Mesendoderm (in vitro differentiated cells): ENCODE measurements at regions not wholly inside any gene's neighbourhood (a gene's known extent, or its start where the extent isn't known, plus 50 kb on each side); places are given as distances from the start of the nearest gene placed in this dataset.

ENCODE experiments used
- DNase-seq: peaks from one replicate; pipeline ENCODE4 v3.0.0; 2013
- H2AK5ac ChIP-seq: 2 replicates; pipeline ENCODE4 v1.6.1; 2013; ENCODE audit warnings: low read length, inconsistent platforms
- H2BK120ac ChIP-seq: 2 replicates; pipeline ENCODE4 v1.6.1; 2013; ENCODE audit warnings: low read depth, mild to moderate bottlenecking, low read length, moderate library complexity, mixed read lengths
- H2BK15ac ChIP-seq: replicated peaks from 2 replicates; pipeline ENCODE4 v1.6.1; 2013; ENCODE audit warnings: low read depth, mild to moderate bottlenecking, moderate library complexity
- H2BK5ac ChIP-seq: 2 replicates; pipeline ENCODE4 v1.6.1; 2013; ENCODE audit warnings: low read length, inconsistent platforms
- H3K18ac ChIP-seq: 2 replicates; pipeline ENCODE4 v1.6.1; 2013; ENCODE audit warnings: mild to moderate bottlenecking, low read length, mixed read lengths
- H3K23ac ChIP-seq: one replicate; pipeline ENCODE4 v1.6.1; 2013; ENCODE audit warnings: low read length
- H3K27ac ChIP-seq: 2 replicates; pipeline ENCODE4 v1.5.1; 2013; ENCODE audit warnings: low read depth, mild to moderate bottlenecking, inconsistent platforms, low read length, moderate library complexity
- H3K27me3 ChIP-seq: 2 replicates; pipeline ENCODE4 v1.6.1; 2013; ENCODE audit warnings: low read length, control low read depth, mild to moderate bottlenecking, inconsistent platforms; ENCODE audit not compliant: insufficient read depth, poor library complexity
- H3K36me3 ChIP-seq: 2 replicates; pipeline ENCODE4 v1.6.1; 2013; ENCODE audit warnings: low read length, inconsistent platforms; ENCODE audit not compliant: control insufficient read depth, insufficient read depth
- H3K4ac ChIP-seq: one replicate; pipeline ENCODE4 v1.6.1; 2013; ENCODE audit warnings: low read depth, mild to moderate bottlenecking, low read length, moderate library complexity
- H3K4me1 ChIP-seq: 2 replicates; pipeline ENCODE4 v1.6.1; 2013; ENCODE audit warnings: low read depth, low read length, inconsistent platforms; ENCODE audit not compliant: control insufficient read depth
- H3K4me2 ChIP-seq: 2 replicates; pipeline ENCODE4 v1.6.1; 2013; ENCODE audit warnings: low read length
- H3K4me3 ChIP-seq: 2 replicates; pipeline ENCODE4 v1.5.1; 2013; ENCODE audit warnings: mild to moderate bottlenecking, low read length
- H3K56ac ChIP-seq: one replicate; pipeline ENCODE4 v1.6.1; 2013; ENCODE audit warnings: low read length
- H3K79me1 ChIP-seq: 2 replicates; pipeline ENCODE4 v1.6.1; 2013; ENCODE audit warnings: low read length, inconsistent platforms
- H3K79me2 ChIP-seq: 2 replicates; pipeline ENCODE4 v1.6.1; 2013; ENCODE audit warnings: mild to moderate bottlenecking, low read length; ENCODE audit not compliant: control insufficient read depth, insufficient read depth
- H3K9ac ChIP-seq: 2 replicates; pipeline ENCODE4 v1.6.1; 2013; ENCODE audit warnings: low read length, inconsistent platforms
- H4K5ac ChIP-seq: one replicate; pipeline ENCODE4 v1.6.1; 2013; ENCODE audit warnings: low read length
- H4K8ac ChIP-seq: one replicate; pipeline ENCODE4 v1.6.1; 2013; ENCODE audit warnings: low read depth, mild to moderate bottlenecking, control low read depth, low read length, moderate library complexity
- WGBS: extraction: QIAGEN DNeasy Blood & Tissue Kit; methylation state at CpG from one replicate; pipeline ENCODE4 v1.1.7; 2013; ENCODE audit warnings: low lambda C conversion rate, missing lambda C conversion rate; ENCODE audit not compliant: insufficient coverage; ENCODE audit errors: extremely low coverage; 5-methylcytosine and 5-hydroxymethylcytosine counted together

DNA sequence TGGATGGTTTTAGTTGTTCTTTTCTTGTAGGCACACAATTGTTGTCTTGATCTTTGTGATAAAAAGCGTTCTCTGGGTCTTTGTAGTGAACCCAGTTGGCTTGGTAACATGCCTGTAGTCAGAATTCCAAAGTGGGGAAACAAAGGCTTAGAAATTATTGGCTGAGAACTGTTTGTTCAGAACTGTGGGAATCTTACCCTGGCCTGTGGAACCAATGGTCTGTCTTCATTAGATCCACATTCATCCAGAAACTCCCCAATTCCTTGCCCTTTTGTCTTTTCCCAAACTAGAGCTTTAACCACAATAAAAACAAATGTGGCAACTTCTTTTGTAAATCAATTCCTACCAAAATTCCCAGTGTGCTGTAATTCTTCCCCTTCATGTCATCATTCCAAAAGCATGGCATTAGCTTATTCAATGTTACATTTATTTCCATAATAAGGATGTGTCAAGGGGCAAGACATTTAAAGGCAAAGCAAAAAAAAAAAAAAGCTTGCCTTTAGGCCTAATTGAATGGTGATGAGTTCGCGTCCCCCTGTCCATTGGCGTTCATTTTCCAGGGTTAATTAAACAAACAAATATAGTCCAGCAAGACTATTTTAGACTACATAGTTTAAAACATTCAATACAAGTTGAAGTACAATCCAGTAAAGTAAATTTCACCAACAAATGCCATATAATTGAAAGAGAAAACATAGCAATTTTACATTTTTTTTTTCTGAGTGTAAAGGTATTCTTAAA is 249.8 kb upstream of the ZNF608 start:
- H3K18ac ChIP-seq, result peak overlapping the region; percentile 84
- no peak overlapping the region for H2BK5ac ChIP-seq
- peak overlapping the region; percentile 85 for H2BK15ac ChIP-seq
- H3K4me1 ChIP-seq, result peaks cover 4% of the 10 kb centered on the region
- peak; percentile 55 for DNase-seq
- H3K56ac ChIP-seq, result no peak overlapping the region
- H2AK5ac ChIP-seq, result no peak overlapping the region
- H3K23ac ChIP-seq, result no peak overlapping the region
- no peaks in the 10 kb centered on the region for H3K36me3 ChIP-seq
- no peaks in the 10 kb centered on the region for H3K79me1 ChIP-seq
- H3K4me2 ChIP-seq, result no peak overlapping the region
- no peak overlapping the region for H3K27ac ChIP-seq
- no peak overlapping the region for H3K4ac ChIP-seq
- WGBS, result no CpG with 5 or more reads among the region's 4 CpGs
- no peak overlapping the region for H4K5ac ChIP-seq
- H3K27me3 ChIP-seq, result no peaks in the 10 kb centered on the region
- no peak overlapping the region for H4K8ac ChIP-seq
- H2BK120ac ChIP-seq, result peak overlapping the region; percentile 61
- no peak overlapping the region for H3K9ac ChIP-seq
- no peak overlapping the region for H3K4me3 ChIP-seq
- no peaks in the 10 kb centered on the region for H3K79me2 ChIP-seq

DNA sequence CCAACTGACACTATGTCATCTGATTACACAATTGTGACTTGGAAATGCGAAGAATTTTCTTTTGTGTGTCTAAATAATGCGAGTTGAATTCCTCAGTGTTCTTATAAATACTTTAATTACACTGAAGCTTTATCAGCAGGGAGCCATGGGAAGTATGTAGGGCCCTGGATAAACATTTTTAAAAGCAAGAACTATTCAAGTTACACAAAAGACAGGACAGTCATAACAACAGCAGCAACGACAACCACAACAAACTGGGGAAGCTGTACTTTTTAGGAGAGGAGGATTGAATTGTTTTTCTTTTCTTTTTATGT is 250.3 kb upstream of the ZNF608 start:
- peak overlapping the region; percentile 62 for H3K27ac ChIP-seq
- no peak overlapping the region for H3K23ac ChIP-seq
- no peaks in the 10 kb centered on the region for H3K79me1 ChIP-seq
- no peak overlapping the region for H4K8ac ChIP-seq
- no peak overlapping the region for H2BK15ac ChIP-seq
- H3K4me1 ChIP-seq, result peaks cover 4% of the 10 kb centered on the region
- H4K5ac ChIP-seq, result no peak overlapping the region
- WGBS, result no CpG with 5 or more reads among the region's 3 CpGs
- peak overlapping the region; percentile 11 for H2BK5ac ChIP-seq
- H2BK120ac ChIP-seq, result no peak overlapping the region
- H3K79me2 ChIP-seq, result no peaks in the 10 kb centered on the region
- no peaks in the 10 kb centered on the region for H3K27me3 ChIP-seq
- no peak overlapping the region for H3K56ac ChIP-seq
- peak; percentile 80 for DNase-seq
- H3K18ac ChIP-seq, result no peak overlapping the region
- H3K4me2 ChIP-seq, result no peak overlapping the region
- H3K36me3 ChIP-seq, result no peaks in the 10 kb centered on the region
- H2AK5ac ChIP-seq, result no peak overlapping the region
- H3K9ac ChIP-seq, result no peak overlapping the region
- H3K4me3 ChIP-seq, result no peak overlapping the region
- H3K4ac ChIP-seq, result no peak overlapping the region

DNA sequence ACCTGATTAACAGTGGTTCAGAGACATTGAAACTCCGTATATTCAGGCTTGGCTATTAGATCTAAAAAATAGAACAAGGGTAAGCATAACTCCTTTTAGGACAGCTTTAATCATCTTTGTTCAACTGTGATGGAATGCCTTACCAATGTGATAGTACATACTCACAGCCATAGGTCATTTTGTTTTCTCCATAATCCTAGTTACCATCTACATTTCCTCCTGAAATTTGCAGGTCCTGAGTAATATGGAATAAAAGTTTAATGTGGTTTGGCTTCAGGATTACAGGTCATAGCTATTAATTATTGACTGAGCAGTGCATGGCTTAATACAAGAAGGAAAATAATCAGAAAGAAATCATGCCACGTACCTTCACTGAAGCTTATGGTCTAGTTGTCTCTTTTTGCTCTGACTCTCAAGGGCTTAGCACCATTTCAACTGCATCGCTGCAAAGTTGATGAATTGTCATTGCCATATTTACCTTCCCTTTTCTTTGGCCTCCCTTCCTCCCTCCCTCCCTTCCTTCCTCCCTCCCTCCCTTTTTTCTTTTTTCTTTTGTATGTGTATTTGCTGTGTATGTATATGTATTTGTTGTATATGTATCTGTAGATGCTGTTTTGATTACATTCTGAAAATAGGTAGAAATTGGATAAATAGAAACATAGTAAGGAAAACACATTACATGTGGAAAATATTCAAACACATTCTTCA is 250.9 kb upstream of the ZNF608 start:
- Histone ChIP-seq H3K4me2 (no peak overlapping the region), H3K27ac (no peak overlapping the region), H3K9ac (no peak overlapping the region), H3K56ac (no peak overlapping the region), H3K23ac (no peak overlapping the region), H3K4me3 (no peak overlapping the region), H3K4me1 (peaks cover 4% of the 10 kb centered on the region), H3K18ac (peak overlapping the region; percentile 14), H3K79me1 (no peaks in the 10 kb centered on the region), H4K5ac (peak overlapping the region; percentile 60), H2AK5ac (no peak overlapping the region), H3K36me3 (no peaks in the 10 kb centered on the region), H2BK15ac (no peak overlapping the region), H3K4ac (no peak overlapping the region), H3K79me2 (no peaks in the 10 kb centered on the region), H4K8ac (no peak overlapping the region), H3K27me3 (no peaks in the 10 kb centered on the region), H2BK5ac (no peak overlapping the region), H2BK120ac (no peak overlapping the region)
- no peak for DNase-seq
- no CpG with 5 or more reads among the region's 3 CpGs for WGBS

DNA sequence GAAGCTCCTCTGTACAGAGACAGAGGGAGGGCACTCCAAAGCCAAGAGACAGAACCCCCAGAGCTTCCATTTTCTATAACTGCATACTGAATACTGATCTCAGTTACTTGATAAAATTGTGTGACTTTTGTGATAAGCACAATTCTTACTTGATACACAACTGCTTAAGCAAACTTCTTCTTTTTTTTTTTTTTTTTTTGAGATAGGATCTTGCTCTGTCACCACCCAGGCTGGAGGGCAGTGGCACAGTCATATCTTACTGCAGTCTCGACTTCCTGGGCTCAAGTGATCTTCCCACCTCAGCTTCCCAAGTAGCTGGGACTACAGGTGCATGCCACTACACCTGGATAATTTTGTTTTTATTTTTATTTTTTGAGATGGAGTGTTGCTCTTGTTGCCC is 252.1 kb upstream of the ZNF608 start:
- Histone ChIP-seq H3K79me1 (no peaks in the 10 kb centered on the region), H3K9ac (no peak overlapping the region), H2BK15ac (peak overlapping the region; percentile 92), H3K27ac (no peak overlapping the region), H4K5ac (no peak overlapping the region), H3K18ac (peak overlapping the region; percentile 51), H3K4me3 (no peak overlapping the region), H3K27me3 (no peaks in the 10 kb centered on the region), H2BK120ac (peak overlapping the region; percentile 12), H4K8ac (no peak overlapping the region), H3K23ac (no peak overlapping the region), H3K4me2 (no peak overlapping the region), H2AK5ac (no peak overlapping the region), H3K36me3 (no peaks in the 10 kb centered on the region), H3K4me1 (peaks cover 4% of the 10 kb centered on the region), H3K79me2 (no peaks in the 10 kb centered on the region), H2BK5ac (no peak overlapping the region), H3K4ac (no peak overlapping the region), H3K56ac (no peak overlapping the region)
- no CpG with 5 or more reads among the region's 1 CpG for WGBS
- DNase-seq, result no peak

DNA sequence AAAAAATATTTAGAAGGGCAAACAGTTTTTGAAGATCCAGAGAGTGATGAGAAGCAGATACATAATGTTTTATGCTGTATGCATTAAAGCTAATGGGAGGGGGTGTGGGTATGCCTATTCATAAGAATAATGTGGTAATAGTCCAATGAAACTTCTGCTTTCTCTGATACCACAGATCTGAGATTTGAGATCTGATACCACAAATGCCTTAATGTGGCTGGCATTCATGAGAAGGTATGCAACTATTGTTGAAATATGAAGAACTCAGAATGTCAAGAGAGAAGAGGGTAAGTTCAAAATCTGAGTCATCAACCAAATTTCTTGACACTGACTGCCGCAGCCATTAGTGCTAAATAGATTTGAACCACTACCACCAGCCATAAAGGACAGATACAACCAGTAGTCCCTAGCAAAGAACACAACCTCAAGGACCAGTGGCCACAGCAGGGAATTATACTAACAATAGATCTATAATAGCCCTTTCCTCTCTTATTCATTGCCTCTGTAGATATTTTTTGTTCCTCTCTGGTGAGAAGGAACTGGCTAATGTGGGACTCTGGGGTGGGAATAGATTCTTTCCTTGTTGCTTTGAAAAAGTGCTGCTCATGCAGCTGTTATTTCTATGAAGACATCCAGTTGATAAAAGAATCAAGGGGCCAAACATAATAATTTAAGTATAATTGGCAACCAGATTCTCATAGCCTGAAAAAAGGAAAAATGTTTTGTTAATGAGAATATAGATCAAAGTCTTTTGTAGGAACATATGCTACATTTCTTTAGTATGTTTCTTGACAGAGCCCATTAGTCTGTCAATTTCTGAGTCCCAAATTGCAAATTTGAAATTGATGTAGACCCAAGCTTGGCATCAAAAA is 256.5 kb upstream of the ZNF608 start:
- Histone ChIP-seq H3K4me1 (peaks cover 2% of the 10 kb centered on the region), H3K4ac (no peak overlapping the region), H4K8ac (no peak overlapping the region), H3K56ac (no peak overlapping the region), H3K27ac (no peak overlapping the region), H3K79me2 (no peaks in the 10 kb centered on the region), H3K23ac (no peak overlapping the region), H2BK5ac (no peak overlapping the region), H4K5ac (no peak overlapping the region), H2BK15ac (peak overlapping the region; percentile 74), H2AK5ac (no peak overlapping the region), H3K18ac (peak overlapping the region; percentile 60), H3K4me3 (no peak overlapping the region), H3K36me3 (no peaks in the 10 kb centered on the region), H3K4me2 (no peak overlapping the region), H3K79me1 (no peaks in the 10 kb centered on the region), H2BK120ac (peak overlapping the region; percentile 61), H3K9ac (no peak overlapping the region), H3K27me3 (no peaks in the 10 kb centered on the region)
- no peak for DNase-seq
- WGBS, result no CpG with 5 or more reads among the region's 1 CpG
